GM19372 (cell line): ENCODE measurements at regions not wholly inside any gene's neighbourhood (a gene's known extent, or its start where the extent isn't known, plus 50 kb on each side); places are given as distances from the start of the nearest gene placed in this dataset.

Experiments
- ATAC-seq: cut with Tn5 transposase; IDR thresholded peaks from one replicate; pipeline ENCODE4 v1.9.1; 2021; ENCODE audit warnings: mild to moderate bottlenecking, low read depth, moderate library complexity; ENCODE audit not compliant: unreplicated experiment

GRCh38 chr2:2692599-2693389, 361.7 kb upstream of the MYT1L start:
- no peak for ATAC-seq

GRCh38 chr2:2691419-2691818, 360.3 kb upstream of the MYT1L start:
- ATAC-seq = no peak

GRCh38 chr2:2690985-2691384, 359.9 kb upstream of the MYT1L start:
- no peak for ATAC-seq

GRCh38 chr2:2689306-2689705, 358.2 kb upstream of the MYT1L start:
- ATAC-seq = no peak

GRCh38 chr2:2688254-2688653, 357.2 kb upstream of the MYT1L start:
- ATAC-seq = no peak

- no peak for ATAC-seq
Observed at GRCh38 chr2:2687745-2688144, 356.7 kb upstream of the MYT1L start.

GRCh38 chr2:2686222-2686621, 355.1 kb upstream of the MYT1L start:
- no peak for ATAC-seq

- ATAC-seq = no peak
Observed at GRCh38 chr2:2683606-2684224, 352.6 kb upstream of the MYT1L start.

- no peak for ATAC-seq
Observed at GRCh38 chr2:2682700-2683342, 351.7 kb upstream of the MYT1L start.

- no peak for ATAC-seq
Observed at GRCh38 chr2:2681711-2682251, 350.7 kb upstream of the MYT1L start.

GRCh38 chr2:2681085-2681484, 350.0 kb upstream of the MYT1L start:
- no peak for ATAC-seq

- no peak for ATAC-seq
Observed at GRCh38 chr2:2674831-2675230, 343.8 kb upstream of the MYT1L start.

- ATAC-seq = no peak
Observed at GRCh38 chr2:2673406-2673805, 342.3 kb upstream of the MYT1L start.

GRCh38 chr2:2672249-2672648, 341.2 kb upstream of the MYT1L start:
- no peak for ATAC-seq

GRCh38 chr2:2671826-2672225, 340.8 kb upstream of the MYT1L start:
- ATAC-seq = no peak

GRCh38 chr2:2669316-2669715, 338.2 kb upstream of the MYT1L start:
- no peak for ATAC-seq

- ATAC-seq = no peak
Observed at GRCh38 chr2:2668681-2669265, 337.7 kb upstream of the MYT1L start.

GRCh38 chr2:2667690-2668089, 336.6 kb upstream of the MYT1L start:
- no peak for ATAC-seq

GRCh38 chr2:2665834-2666133, 334.7 kb upstream of the MYT1L start:
- no peak for ATAC-seq

GRCh38 chr2:2664989-2665833, 334.1 kb upstream of the MYT1L start:
- ATAC-seq = no peak
